Activated gamma-delta T cell treated with Interleukin-2 at 50 U/mL for 16 hours (primary cell): ENCODE measurements at regions not wholly inside any gene's neighbourhood (a gene's known extent, or its start where the extent isn't known, plus 50 kb on each side); places are given as distances from the start of the nearest gene placed in this dataset.

Experiments
- DNase-seq: peaks from one replicate; pipeline ENCODE4 v3.0.0-alpha.2; 2020

DNA sequence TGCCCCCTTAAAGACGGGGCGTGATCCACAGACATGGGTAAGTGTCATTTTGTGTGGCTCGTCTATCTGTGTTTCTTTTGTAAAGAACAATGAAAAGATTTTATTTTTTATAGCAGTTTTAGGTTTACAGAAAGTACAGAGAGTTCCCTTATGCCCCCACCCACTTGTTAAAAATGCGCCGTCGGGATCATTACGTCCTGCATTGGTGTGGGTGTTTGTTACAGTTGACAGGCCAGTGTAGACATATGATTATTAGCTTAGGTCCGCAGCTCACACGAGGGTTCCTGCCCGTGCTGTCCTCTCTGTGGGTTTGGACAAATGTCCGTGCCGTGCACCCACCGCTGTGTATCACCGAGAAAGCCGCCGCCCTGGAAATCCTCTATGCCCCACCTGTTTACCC lies 50.5 kb downstream of the RGS12 start:
- no peak for DNase-seq

DNA sequence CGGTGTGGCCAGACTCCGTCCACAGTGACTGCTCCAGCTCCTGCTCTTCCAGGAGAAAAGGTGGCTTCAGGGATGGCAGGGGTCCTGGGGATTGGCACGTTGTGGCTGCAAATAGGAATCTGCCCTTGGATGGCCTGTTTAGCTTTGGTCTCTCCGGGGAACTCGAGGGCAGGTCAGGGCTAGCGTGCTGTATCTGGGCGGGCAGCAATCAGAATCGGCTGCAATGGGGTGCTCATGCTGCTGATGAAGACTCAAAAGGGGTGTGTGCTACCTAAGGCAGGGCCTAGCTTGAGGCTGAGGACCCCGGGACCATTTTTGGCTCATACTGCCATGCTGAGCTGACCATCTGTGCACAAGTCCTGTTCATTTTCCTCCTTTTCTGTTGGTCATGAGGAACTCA lies 51.3 kb downstream of the RGS12 start:
- no peak for DNase-seq

DNA sequence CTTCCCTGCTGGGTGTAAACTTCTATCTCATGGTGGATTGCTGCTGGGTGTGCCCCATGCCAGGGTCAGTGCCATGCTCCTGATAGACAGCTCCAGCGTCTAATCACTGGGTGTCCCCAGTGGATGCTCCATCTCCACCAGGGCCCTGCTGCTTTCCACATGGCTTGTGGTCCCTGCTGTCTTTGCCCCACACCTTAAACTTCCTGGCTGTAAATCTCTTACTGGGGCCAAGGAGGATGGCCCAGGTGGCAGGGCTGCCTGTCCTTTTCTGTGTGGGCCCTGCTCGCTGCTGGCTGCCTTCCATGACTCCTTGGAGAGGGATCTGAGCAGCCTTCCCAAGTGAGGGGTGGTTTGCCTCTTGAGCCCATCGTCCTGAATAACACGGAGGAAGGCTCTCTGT lies 51.8 kb downstream of the RGS12 start:
- DNase-seq: no peak

DNA sequence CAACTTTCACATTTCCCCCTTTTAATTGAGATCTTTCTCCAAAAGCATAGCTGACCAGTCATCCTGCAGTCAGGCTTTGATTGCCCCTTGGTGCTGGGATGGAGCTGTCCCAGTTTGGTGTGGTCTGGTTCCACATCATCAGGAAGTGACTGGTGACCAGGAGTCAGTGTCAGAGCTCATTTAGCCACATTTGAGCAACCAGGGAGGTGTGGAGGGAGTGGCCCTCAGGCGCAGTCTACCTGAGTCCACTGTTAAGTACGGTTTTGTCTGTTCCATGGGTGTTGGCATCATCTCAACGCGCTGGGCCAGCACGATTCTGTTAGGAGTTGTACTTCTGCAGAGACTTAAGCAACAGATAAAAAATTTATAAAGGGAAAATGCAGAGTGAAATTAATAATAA lies 52.6 kb downstream of the RGS12 start:
- DNase-seq: no peak

DNA sequence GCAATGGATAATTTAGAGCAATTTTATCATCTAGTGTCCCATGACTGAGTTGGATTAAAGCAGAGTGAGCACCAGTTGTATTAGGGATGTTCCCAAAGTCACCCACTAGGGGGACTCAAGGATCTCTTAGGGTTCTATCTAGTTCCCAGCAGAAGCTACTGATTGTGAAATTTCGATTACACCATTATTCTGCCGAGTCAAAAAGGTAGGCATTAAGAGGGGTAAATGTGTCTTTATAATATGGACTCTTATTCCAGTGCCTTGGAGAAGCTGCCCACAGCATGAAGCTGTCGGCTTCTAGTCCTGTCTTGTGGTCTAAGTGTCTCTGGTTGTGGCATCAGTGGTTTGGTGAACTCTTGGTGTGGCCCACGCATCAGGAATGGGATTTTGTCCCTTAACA lies 53.3 kb downstream of the RGS12 start:
- DNase-seq: peak; percentile 21

DNA sequence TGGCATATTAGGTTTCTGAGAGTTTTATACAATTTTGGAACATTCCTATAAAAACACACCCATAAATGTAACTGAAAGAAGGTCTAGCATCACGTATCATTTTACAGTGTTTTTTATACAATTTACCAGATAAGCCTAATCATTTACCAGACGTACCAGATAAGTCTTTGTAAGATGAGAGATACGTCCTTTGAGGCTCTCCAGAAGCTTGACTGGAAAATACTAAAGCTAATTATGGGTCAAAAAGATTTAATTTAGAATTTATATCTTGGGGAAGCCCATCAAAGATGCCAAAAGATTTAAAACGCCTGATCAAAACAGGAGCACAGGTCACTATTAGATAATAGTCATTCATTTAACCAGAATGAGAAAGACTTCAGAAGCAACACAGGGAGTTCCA lies 55.0 kb downstream of the RGS12 start:
- DNase-seq: no peak

DNA sequence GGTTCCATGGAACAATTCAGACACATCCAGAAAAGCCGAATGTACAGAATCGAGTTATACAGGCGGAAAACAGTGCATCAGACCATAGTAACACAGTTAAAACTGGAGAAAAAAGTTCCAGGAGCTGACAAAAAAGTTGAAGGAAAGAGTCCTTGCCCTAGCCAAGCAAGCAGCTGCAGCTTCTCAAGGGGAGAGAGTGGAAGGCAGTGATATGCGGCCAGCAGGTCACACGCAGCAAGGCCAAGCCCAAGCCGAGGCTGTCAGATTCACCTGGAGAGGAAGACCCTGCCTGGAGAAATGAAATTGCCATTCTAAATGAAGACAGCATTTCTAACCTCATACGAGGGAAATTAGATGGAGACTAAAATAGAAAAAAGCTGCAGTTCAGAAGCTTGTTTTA lies 55.8 kb downstream of the RGS12 start:
- no peak for DNase-seq

DNA sequence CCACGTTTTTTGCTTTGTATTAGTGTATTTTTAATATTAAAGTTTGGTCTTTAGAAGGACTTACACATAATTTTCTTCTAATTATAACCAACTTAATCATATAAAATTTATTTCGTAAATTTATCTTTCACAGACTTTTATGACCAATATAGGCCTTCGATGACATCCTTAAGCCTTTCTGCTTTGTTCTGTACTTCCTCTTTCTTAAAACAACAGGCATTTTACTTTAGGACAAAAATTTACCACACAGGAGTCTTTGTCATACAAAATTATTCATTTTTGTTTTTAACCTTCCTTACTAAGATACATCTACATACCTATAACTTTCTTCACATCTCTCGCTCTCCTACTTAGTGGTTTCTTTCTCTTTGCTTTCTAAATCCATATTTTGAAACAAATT lies 56.3 kb downstream of the RGS12 start:
- DNase-seq: no peak

DNA sequence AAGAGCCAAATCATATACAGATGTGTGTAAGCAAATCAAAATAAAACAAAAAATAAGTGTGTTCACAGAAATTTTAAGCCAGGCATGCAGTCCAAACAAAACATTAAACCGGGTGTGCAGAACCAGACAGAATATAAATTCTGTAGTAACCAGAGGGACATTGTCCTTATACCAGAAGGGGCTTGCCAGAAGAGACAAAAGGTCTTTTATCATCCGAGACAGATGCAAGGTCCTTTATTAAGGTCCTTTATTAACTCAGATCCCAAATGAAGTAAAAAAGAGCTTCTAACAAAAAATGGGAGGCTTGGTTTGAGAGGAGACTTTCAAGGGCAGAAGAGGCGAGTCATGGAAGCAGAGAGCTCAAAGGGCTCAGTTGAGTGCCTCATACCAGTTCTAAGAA lies 59.2 kb downstream of the RGS12 start:
- no peak for DNase-seq

DNA sequence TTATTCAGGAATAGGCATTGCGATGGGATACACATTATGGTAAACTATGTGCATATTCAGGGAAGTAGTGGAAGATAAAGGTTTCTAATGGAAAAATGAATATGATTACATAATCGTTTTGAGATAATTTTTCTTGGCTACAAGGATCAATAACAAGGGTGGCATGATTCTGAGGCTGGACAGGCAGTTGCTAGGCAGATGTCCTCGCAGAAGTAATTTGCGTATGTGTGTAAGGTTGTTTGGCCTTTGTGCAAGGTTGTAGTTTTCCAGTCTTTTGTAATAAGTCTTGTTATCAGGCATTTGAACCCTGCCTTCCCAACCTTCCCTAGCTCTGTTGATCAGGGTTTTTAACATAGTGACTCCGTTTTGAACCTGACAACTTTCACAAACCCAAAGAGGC lies 59.7 kb downstream of the RGS12 start:
- DNase-seq: no peak

DNA sequence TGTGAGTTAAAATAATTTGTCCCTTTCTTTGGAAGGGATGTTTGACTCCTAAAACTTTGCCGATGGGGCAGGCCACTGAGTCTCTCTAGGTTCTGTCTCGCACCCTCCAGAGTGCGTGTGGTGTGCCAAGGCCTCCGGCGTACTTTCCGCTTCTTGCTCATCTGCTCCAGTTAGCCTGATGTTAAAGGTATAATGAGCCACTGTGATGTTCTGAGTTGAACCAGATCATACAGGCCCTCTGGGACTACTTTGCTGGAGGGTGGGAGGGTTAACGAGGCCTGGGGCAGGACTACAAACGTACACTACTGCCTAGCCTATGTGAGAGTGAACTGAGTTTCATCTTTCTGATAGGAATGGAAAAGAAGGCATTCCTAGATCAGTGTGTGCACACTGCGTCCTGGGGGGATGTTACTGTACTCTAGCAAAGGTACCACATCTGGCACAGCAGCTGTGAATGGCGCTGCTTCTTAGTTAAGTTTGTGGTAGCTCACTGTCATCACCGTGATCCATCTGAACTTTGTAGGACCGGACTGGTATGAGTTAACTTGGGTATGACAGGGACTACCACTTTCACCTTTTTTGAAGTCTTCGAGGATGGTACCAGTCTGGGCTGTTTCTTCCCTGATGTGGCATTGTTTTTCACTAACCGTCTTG lies 60.2 kb downstream of the RGS12 start:
- DNase-seq: no peak

DNA sequence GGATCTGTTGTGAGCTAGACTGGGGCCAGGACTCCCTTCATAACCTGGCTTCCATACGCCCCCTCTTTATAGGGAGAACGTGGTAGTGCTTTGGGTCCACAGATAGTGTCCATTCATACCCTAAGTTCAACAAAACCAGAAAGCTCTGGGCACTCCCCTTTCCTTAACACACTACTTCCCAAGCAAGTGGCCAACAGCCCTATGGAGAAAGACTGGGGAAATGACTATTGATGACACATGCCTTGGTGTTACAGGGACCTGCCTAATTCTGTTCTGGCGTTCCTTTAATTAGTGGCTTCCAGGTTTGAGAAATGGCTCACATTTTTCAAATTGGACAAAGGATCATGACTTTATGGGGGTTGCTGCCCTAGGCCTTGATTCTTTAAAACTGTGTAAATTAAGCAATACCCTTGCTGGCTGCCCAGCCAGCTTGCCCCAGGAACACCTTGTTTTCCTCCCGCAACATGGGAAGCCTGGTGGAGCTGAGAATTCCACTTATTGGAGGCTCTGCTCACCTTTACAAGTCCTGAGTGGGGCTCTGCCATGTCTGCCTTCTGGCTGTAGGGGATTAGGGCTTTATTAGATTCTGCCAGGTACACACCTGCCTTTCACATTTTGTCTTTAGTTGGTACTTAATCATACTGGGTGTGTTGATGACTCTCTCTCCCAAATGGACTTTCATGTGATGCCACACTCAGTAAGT lies 61.1 kb downstream of the RGS12 start:
- no peak for DNase-seq

DNA sequence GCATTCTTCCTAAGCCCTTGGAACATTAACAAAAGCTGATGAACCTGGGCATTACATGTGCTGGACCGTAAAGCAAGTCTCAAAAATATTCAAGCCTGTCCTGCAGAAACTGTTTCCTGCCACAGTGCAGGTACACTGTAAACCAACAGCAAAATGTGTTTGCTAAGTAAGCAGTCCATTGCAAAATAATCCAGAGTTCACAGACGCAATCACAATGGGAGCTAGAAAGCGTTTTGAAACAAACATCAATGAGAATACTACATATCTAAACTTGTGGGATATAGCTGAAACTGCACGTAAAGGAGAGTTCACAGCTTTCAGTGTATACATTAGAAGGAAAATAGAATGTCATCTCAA lies 61.6 kb downstream of the RGS12 start:
- DNase-seq: no peak

DNA sequence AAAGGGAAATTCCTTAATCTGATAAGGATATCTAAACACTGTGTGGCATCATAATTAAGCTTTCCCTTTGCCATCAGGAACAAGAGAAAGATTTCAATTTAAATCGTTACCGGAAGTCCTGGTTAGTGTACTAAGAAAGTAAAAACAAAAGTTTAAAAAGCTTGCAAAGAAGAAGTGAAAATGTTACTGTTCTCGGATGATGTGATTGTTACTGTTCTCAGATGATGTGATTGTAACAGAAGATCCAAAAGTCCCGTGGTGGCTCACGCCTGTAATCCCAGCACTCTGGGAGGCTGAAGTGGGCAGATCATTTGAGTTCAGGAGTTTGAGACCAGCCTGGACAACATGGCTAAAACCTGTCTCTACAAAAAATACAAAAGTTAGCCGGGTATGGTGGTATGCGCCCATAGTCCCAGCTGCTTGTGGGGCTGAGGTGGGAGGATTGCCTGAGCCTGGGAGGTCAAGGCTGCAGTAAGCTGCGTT lies 62.5 kb downstream of the RGS12 start:
- no peak for DNase-seq

DNA sequence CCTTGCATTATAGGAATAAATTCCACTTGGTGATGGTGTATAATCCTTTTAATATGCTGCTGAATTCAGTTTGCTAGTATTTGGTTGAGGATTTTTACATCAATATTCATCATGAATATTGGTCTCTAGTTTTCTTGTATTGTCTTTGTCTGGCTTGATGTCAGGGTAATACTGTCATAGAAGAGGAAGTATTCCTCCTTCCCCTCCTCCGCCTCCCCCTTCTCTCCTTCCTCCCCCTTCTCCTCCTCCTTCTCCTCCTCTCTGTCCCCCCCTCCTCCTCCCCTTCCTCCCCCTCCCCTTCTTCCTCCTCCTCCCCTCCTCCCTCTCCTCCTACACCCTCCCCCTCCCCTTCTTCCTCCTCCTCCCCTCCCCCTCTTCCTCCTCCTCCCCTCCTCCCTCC lies 65.8 kb downstream of the RGS12 start:
- no peak for DNase-seq

DNA sequence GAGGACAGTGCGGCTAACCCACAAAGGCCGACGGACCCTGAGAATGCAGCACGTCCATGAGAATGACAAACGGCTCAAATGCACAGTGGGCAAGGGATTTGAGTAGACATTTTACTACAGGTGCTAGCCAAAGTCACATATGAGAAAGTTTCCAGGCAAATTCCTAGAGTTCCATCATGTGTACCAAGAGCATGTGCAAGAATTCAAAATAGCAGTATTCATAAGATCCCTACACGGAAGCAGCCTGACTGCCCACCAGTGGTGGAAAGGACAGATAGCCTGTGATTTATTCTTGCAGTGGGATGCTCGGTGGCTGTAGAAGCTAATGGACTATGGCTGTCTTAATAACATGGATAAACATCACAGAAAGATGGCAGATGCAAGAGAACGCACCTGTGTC lies 68.0 kb downstream of the RGS12 start:
- DNase-seq: no peak

DNA sequence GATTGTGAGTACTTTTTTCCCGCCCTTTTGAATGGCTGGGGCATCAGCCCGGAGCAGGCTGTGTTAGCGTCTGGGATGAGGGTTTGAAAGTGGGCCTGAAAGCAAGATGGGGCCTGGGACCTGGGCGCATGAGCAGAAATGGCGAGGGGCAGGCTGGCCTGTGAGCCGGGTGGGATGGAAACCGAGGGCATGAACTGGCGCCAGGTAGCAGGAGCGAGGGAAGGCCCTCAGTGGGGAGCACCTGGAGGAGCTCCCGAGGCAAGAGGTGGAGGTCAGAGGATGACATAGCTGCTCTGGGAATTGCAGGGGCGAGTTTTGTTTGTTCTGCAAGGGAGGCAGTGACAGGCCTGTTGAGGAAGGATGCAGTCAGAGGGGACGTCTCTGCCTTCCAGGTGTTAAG lies 68.6 kb downstream of the RGS12 start:
- no peak for DNase-seq

DNA sequence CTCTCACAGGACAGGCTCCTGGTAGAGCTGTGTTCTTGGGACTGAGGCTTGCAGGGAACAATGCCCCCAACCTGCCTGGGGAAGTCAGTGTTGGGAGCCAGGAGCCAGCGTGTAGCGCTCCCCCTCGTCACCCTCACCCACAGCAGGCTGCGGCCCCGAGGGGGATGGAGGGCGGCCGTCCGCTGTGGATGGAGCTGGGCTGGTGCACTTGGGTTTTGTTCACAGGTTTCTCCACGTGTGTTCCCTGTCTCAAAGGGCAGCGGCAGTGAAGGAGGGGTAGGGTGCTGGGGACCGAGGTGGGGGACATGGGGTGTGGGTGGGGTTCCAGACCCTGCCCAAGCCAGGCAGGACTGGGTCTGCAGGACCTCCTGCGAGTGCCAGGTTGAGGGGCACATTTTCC lies 69.1 kb downstream of the RGS12 start:
- DNase-seq: no peak

DNA sequence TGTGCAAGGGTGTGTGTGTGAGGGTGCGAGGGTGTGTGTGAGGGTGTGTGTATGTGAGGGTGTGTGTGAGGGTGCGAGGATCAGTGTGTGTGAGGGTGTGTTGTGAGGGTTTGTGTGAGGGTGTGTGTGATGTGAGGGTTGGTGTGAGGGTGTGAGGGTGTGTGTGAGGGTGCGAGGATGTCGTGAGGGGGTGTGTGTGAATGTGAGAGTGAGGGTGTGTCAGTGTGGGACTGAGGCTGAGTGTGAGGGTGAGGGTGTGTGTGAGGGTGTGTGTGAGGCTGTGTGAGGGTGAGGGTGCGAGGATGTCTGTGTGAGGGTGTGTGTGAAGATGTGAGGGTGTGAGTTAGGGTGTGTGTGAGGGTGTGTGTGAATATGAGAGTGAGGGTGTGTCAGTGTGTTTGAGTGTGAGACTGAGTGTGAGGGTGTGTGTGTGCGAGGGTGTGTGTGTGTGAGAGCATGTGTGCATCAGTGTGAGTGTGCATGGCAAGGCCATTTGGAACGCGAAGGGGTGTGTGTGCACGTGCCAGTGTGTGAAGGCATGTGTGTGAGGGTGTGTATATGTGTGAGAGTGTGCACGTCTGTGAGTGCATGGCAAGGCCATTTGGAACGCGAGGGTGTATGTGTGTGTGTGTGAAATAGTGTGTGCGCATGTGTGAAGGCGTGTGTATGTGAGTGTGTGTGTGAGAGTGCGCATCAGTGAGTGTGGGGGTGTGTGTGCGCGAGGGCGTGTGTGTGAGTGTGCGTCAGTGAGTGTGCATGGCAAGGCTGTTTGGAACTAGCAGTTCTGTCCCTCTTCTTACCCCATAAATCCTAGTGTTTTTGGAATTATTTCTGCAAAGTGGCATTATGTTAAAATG lies 69.8 kb downstream of the RGS12 start:
- no peak for DNase-seq

DNA sequence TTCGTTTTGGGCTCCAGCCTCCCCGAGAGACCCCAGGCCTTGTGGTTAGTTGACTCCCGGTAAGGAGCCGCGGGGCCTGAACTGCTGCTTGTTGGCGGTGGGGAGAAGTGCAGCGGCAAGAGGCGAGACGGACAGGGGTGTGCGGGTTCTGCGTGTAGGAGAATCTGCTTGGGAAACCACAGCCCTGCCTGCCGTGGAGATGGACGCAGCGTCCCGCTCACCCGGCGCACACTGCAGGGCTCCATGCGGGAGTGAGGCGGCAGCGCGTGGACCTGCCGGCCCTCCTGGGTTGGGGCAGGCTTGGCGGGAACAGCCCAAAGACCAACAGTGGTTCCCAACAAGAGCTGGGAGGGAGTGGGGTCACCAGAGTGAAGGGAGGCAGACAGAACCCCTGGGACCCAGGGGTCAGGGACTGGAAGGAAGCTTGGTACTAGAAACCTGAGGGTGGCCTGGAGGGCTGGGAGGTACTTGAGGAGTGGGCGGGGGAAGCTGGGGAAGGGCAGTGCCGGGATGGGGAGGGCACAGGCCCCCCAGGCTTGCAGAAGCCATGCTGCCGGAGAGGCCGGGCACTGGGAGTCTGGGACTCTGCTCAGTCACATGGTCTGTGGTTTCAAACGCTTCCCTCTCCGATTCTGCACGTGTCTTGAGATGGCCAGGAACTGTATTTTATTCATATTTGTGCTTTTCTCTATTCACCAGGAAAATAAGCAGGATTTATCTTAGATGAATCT lies 70.8 kb downstream of the RGS12 start:
- no peak for DNase-seq

DNA sequence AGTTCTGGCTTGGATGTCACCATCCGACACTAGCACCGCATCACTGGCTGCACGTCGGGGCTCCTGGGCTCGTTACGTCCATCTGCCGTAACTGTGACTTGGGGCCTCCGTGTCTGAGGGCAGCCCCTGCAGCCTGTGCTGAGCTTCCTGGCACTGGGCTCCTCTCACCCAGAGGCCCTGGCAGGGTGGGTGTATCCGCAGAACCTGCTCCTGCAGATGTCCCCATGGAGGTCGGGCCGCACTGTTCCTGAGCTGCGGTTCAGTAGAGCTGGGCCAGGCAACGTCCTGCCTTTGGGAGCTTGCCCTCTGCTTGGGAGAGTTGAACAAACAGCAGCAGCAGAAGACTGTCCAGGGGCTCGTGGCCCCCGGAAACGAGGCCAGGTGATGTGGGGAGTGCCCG lies 71.4 kb downstream of the RGS12 start:
- no peak for DNase-seq

DNA sequence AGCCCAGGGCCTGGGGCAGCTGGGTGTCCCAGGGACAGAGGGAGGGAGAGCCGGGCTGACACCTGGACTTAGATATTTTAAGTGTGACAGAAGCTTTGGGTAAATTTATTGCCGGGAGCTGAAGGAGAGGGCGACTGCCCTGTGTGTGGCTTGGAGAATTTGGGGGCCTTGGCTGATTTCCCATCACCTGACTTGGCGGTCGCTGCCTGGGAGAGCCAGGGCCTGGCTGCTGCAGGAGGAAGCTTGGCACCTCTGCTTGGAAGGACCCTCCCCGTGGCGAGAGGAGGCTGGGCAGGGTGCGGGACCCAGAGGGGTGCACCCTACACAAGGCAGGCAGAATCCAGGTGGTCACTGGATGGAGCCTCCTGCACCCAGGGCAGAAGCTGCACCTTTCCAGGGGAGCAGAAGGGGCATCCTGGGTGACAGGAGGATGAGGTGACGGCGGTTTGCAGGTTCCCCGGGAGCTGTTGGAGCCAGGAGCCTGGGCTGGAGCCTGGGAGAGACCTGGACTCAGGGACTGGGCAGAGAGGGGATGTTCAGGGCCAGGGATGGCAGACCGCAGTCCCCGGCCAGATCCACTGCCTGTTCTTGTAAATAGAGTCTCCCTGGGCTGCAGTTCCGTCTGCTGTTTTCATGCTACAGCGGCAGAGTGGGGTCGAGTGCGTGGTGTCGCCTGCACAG lies 72.0 kb downstream of the RGS12 start:
- no peak for DNase-seq

DNA sequence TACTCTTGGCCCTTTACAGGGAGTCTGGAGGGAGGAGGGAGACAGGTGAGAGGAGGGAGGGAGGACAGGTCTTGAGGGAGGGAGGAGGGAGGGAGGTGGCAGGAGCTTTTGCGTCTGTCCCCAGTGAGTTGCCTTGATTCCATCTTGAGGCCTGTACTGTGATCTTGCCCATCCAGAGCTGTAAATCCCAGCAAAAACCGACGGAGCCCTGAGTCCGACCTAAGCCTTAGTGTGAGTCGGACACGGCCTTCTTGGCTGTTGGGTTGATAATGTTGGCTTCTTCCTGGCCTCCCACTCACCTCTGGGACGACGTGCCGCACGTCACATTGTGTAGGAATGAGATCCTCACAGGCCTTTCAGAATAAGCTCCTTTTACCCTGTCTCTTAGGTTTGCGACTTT lies 72.5 kb downstream of the RGS12 start:
- no peak for DNase-seq
